ENCODE measurements at regions not wholly inside any gene's neighbourhood (a gene's known extent, or its start where the extent isn't known, plus 50 kb on each side); places are given as distances from the start of the nearest gene placed in this dataset.

DNA sequence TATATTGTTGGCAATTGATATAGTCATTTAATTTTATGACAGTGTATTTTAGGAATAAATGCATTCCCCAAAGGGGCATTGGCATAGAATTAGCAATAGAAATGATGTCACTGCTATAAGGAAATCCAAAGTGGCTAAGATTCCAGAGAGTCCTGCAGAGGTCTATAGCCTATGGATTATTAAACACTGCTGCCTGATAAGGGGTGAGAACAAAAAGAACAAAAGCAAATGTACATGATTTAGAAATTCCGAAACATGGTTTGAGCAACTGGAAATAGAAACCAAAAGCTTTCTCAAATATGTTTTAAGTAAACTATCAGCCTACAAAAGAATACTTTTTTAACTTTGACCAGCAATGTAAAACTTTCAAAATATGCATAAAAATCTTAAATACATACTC is 280.1 kb upstream of the RASGRP1 start:
- TF ChIP-seq, protein P1, sequence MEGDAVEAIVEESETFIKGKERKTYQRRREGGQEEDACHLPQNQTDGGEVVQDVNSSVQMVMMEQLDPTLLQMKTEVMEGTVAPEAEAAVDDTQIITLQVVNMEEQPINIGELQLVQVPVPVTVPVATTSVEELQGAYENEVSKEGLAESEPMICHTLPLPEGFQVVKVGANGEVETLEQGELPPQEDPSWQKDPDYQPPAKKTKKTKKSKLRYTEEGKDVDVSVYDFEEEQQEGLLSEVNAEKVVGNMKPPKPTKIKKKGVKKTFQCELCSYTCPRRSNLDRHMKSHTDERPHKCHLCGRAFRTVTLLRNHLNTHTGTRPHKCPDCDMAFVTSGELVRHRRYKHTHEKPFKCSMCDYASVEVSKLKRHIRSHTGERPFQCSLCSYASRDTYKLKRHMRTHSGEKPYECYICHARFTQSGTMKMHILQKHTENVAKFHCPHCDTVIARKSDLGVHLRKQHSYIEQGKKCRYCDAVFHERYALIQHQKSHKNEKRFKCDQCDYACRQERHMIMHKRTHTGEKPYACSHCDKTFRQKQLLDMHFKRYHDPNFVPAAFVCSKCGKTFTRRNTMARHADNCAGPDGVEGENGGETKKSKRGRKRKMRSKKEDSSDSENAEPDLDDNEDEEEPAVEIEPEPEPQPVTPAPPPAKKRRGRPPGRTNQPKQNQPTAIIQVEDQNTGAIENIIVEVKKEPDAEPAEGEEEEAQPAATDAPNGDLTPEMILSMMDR (IDR thresholded peaks at IDR 0.05; ENCODE audit: low read depth, low read length, poor library complexity, severe bottlenecking), result no peak
- TF ChIP-seq EZH2phosphoT487 (IDR thresholded peaks at IDR 0.05; ENCODE audit: borderline replicate concordance, low read length), result no peak
